ENCODE measurements at regions not wholly inside any gene's neighbourhood (a gene's known extent, or its start where the extent isn't known, plus 50 kb on each side); places are given as distances from the start of the nearest gene placed in this dataset.
"Not testable (repeated sequence)": the region's sequence is repeated elsewhere in the genome, so short reads cannot be mapped to it uniquely, and the experiment has no call there.

DNA sequence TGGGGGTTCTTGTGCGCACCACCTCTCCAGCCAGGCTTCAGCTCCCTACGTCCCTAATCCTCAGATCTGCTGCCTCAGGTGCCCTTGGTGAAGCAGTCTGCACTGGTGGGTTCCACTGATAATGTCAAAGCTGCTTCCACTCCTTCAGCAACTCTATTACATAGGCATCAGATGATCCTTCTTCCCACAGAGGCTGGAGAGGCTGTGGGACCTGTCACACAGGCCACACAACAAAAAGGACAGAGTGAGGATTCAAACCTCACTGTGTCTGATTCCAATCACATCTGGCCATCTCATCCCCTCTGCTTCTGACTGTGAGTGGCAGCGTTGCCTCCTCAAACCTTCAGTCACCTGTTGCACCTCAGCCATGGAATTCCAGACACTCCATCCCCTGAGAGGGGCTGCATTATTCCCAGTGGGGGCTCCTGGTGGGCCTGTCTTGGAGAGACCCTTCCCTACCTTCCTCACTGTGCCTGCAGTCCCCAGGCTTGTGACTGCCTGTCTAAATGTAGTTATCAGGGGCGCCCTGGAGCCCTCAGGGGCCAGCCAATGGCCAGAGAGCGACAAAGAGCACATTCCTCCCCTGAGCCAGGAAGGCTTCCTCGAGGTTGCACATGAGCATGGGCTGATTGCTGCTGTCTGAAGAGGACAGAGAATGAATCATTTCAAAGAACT, 211.4 kb upstream of the ECI2 start:
- DNase-seq: no peak

DNA sequence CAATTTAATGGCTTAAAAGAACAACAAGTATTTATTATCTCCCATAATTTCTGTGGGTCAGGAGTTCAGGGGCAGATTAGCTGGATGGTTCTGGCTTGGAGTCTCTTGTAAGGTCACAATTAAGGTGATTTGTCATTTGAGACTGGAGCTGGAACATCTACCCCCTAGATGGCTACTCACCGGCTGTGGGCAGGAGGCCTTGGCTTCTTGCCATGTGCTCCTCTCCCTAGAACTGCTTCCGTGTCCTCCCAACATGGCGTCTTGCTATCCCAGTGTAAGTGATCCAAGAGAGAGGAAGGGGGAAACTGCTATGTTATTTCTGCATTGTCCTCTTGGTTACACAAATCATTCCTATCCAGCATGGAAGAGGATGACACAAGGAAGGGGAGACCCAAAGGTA, 210.2 kb upstream of the ECI2 start:
- no peak for DNase-seq

DNA sequence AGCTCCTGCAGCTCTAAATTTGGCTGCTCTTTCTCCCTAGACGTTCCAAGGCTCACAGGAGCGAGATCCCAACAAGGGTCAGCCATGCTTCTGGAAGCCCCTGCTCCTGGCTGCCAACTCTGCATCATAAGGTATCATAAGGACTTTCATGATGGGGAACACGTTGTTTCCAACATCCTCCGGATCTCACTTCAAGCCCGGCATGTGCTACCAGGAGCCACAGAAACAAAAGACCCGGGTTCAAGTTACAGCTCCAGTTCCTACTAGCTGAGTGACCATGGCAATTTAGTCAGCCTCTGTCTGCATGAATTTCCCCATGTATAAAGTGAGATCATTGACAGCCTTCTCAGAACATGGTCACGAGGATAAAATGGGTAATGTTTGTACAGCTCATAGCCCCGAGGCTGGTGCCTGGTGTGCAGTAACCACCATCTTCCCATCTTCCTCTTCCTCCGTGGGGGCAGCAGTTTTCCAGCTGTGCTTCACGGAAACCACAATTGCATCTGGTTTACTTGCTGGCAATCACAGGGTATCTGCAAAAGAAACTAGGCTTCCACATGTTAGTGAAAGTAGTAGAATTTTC, 209.0 kb upstream of the ECI2 start:
- no peak for DNase-seq

DNA sequence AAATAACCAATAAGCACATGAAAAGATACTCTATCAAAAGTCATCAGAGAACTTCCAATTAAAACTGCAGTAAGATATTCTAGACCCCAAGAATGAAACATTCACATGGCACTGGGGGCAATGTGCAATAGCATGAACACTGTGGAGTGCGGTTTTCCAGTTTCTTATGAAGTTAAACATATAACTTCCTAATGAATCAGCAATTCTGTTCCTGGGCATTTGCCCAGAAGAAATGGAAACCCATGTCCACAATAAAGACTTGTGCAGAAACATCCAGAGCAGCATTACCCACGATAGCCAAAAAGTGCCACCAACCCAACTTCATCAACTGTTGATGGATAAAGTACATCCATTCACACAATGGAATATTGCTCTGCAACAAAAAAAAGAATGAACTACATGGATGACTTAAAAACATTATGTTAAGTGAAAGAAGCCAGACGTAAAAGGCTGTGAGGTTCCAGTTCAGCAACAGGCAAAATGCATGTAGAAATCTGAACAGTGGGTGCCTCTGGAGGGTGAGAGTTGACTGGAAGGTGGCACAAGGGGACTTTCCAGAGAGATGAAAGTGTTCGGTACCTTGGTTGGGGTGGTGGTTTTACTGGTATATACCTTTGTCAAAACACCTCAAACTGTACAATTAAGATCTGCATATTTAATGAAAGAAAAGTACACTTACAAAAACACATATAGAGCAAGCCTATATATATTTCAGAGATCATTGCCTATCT, 207.2 kb upstream of the ECI2 start:
- no peak for DNase-seq

DNA sequence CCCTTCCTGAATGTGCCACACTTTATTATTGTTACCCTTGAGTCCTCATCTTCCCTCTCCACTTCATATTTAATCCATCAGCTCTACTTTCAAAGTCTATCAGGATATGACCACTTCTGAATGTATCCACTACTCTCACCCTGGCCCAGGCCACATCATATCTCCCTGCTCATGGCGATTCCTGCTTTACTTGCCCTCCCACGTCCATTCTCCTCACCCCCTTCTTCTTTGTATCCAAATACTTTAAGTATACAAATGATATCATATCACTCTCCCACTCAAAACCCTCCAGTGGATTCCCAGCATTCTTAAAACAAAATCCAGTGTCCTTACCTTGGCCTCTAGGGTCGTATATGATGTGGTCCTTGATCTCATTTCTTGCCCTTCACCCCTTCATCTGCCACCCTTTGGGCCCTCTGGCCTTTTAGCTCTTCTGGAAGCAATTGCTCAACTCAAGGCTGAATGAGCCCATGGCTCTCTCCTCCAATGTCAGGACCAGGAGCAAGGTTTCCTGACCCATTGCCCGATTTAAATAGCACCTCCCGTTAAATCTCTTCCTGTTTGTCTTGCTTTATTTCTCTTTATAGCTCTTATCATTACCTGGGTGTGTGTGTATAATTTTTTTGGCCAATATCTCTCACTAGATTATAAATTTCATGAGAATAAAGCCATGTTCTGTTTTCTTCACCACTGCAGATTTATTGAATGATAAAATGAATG, 205.9 kb upstream of the ECI2 start:
- no peak for DNase-seq

DNA sequence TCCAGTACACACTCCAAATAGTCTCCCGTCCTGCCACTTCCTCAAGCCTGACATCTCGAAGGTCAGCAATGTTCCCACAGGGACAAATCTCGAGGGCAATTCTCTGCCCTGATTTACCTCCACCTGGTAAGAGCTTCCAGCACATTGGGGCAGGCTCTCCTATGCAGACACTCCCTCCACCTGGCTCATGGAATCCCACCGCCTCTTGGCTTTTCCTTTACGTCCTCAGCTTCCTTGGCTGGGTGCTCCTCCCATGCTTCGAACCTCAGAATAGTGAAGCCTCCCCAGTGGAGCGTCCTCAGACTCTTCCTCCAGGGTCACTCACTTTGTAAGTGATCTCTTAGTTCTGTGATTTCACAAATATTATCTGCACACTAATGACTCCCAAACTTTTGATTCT, 205.2 kb upstream of the ECI2 start:
- no peak for DNase-seq

DNA sequence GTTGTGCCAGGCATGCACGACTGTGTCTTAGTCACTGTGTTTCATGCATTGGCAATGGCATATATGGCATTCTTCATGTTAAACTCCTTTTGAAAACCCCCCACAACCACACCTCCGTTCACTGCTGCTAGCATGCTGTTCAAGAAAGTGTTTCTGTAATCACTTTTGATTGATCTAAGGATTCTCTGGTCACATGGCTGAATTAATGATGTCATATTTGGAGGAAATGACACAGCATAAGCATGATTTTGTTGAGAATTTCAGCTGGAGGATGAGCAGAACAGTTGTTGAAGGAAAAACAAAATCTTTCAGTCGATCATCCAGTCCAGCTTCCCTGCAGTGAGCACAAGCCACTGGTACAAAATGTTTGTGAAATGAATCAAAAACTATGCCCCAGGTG, 203.5 kb upstream of the ECI2 start:
- no peak for DNase-seq

DNA sequence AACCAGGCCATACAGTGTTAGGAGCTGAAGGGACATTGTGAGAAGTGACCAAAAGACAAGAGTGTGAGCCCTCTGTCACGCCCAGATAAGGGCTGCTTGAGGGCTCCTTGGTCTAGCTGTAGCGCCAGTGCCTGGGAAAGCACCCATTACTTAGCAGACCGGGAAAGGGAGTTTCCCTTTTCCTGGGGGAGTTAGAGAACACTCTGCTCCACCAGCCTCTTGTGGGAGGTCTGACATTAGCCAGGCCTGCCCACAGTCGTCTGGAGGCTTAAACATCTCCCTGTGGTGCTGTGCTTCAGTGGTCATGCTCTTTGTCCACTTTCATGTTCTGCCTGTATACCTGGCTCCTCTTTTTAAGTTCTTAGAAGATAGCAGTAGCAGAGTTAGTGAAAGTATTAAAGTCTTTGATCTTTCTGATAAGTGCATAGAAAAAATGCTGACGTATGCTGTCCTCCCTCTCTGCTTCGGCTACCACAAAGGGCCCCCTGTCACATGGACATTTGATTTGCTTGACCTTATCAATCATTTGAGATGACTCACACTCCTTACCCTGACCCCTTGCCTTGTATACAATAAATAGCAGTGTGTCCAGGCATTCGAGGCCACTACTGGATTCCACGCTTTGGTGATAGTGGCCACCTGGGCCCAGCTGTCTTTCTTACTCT, 201.5 kb upstream of the ECI2 start:
- no peak for DNase-seq

DNA sequence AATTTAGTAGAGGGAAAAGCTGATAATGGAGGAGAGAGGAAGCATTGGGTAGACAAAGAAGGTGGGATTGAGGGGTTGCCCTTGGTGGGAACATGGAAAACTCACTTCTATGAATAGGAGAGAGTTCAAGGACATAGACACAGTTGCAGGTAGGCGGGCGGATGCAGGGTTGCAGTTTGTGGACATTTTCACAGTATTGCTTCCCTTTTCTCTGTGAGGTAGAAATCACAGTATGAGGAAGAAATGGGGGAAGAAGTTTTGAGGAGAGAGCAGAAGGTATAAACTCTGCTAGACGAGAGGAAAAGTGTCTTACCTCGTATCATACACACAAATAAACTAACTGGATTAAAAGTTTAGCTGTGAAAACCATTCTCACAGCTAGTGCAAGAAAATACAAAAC, 200.7 kb upstream of the ECI2 start:
- no peak for DNase-seq

DNA sequence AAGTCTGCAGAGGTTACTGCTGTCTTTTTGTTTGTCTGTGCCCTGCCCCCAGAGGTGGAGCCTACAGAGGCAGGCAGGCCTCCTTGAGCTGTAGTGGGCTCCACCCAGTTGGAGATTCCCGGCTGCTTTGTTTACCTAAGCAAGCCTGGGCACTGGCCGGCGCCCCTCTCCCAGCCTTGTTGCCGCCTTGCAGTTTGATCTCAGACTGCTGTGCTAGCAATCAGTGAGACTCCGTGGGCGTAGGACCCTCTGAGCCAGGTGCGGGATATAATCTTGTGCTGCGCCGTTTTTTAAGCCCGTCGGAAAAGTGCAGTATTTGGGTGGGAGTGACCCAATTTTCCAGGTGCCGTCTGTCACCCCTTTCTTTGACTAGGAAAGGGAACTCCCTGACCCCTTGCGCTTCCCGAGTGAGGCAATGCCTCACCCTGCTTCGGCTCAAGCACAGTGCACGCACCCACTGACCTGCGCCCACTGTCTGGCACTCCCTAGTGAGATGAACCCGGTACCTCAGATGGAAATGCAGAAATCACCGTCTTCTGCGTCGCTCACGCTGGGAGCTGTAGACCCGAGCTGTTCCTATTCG, 198.9 kb upstream of the ECI2 start:
- DNase-seq: not testable (repeated sequence)

DNA sequence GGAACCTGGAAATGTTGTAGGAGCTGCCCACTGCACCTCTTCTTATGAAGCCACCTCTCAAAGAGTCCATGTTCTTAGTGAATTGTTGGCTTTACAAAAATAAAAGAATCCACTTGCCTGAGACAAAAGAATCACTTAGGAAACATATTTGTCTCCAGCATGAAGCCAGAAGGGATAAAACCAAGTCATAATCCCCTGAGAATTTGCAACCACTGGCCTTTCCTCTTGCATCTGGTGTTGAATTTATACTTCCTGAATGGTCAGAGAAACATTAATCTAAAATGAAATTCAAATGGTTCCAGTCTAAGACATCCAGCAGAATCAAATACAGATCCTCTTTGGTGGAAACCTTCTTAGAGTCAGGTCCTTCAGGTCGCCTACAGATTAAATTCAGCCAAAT, 192.5 kb upstream of the ECI2 start:
- DNase-seq: no peak

DNA sequence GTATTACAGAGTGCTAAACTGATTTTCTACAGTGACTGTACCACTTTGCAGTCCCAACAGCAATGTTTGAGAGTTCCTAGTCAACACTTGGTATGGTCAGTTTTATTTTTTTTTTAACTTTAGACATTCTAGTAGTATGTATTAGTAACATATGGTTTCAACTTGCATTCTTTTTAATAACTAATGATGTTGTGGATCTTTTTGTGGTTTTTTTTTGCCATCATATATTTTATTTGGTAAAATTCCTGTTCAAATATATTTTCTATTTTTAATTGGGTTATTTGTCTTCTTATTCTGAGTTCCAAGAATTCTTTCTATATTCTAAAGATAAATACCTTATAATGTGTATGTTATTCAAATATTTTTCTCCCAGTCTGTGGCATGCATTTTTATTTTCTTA, 189.4 kb upstream of the ECI2 start:
- DNase-seq: no peak

DNA sequence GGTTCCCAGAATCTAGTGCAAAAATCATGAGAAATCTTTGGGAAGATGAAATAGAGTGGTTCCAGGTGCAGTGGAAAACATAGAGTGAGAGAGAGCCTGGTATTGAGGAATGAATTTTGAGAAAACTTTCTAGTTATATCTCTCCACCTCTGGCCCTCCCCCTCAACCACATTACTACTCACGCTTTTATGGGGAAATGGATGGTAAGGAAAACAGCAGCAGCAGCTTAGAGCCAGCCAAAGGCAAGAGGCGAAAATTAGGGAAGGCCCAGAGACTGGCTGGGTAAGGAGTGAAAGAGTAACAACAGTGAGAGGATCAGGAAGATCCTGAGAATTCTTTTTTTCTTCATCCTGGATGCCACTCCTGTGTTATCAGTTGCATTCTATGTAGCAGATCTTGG, 187.9 kb upstream of the ECI2 start:
- DNase-seq: no peak

DNA sequence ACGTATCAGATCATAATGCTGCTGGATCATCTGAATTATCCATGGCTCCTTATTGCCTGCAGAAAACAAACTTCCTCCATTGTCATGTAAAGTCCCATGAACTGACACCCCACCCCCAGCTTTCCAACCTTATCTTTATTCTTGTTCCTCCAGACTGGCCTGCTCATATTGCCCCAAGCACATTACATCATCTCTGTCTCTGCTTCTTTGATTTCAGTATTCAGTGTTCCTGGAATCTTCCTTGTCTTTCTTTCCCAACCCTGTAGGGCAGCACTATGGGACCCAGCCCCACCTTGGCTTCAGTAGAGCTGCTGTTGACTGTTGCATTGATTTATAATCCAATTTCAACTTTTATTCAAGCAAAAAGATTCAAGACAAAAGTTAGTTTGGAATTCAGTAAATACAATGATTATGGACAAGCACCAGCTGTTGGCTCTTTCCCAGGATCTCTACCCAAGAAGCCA, 187.5 kb upstream of the ECI2 start:
- no peak for DNase-seq

DNA sequence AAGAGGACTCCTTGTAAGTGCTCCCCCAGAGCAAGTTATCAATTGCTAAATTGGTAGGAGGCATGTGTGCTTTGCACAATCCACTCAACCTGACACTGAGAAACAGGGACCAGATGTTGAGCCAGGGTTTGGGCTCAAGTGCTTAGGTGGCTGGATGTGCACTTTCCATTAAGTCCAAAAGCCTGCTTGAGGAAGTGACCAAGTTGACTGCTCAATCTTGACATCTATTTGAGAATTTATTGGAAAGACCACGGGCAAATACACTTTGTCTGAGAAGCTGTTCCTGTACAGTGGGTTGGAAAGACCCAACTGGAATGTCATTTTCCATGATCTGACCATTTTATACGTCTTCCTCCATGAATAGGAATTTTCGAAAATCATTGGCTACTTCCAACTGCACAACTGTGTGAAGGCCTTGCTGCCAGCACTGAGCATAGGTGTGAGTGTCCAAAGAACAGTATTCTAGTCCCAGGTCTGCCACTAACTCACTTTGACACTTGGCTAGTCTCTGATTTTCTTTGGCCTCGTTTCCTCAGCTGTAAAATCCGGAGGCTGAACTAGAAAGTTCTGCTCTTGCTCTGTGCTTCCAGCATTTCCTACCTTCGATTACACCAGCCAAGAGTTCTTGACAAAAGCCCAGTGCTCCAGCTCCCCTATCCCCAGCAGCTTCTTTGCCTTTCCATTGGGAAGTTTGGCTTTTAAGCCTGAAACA, 186.9 kb upstream of the ECI2 start:
- DNase-seq: no peak

DNA sequence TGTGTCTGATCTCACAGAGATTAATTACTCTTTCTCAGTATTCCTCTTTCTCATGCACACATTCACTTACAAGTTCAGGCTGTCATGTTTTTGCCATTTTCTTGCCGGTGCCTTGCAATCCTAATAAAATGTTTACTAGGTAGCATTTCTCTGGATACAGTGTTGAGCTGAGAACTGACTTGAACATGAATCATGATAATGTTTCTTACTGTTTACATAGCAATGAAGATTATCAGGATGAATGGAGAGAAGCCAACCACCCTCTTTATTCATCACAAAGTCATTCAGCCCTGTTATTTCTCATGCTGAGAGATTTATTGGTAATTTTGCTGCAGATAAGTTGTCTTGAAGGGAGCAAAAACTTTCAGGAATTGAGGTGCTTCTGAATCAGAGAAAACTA, 185.5 kb upstream of the ECI2 start:
- no peak for DNase-seq

DNA sequence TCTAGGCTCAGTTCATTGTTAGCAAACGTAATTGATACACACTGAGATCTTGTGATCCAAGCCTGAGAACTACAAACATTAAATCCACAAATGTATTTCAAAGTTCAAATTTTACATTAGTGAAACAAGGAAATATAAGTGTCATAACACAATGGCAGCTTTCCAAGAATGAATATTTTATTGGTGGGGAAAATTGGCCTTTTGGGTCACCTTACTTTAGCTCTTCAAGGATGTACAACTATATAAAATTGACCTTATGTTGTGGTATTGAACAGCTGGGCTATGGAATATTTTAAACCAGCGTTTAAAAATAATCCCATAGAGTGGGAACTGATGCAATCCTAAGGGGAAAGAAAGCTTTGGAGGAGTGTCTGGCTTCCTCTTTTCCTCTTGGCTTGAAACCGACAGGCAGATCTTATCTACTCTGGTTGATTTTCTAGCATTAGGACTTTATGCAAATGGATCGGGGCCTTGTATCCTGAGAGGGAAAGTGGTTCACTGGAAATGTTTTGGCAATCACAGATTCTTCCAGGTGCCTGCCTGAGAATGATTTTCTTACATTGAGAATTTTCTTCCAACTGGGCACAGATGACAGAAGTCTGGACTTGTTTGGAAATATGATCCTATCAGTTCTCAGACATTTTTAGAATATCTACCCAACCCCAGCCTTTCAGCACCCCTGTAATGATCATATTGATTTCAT, 184.8 kb upstream of the ECI2 start:
- no peak for DNase-seq

DNA sequence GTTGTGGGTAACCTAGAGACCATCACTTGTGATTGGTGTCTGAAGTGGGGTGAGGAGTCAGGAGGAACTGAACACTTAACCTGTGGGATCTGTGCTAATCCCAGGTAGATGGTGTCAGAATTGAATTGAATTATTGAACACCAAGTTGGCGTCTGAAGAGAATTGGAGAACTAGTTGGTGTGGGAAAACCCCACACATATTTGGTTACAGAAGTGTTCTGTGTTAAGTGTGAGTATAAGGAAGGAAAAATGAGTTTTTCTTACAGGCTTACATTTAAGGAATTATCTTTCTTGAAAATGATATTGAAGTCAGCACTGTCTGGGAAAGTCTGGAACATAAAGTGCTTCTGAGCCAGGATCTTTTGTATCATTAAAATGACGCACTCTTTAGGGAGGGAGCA, 182.9 kb upstream of the ECI2 start:
- no peak for DNase-seq

DNA sequence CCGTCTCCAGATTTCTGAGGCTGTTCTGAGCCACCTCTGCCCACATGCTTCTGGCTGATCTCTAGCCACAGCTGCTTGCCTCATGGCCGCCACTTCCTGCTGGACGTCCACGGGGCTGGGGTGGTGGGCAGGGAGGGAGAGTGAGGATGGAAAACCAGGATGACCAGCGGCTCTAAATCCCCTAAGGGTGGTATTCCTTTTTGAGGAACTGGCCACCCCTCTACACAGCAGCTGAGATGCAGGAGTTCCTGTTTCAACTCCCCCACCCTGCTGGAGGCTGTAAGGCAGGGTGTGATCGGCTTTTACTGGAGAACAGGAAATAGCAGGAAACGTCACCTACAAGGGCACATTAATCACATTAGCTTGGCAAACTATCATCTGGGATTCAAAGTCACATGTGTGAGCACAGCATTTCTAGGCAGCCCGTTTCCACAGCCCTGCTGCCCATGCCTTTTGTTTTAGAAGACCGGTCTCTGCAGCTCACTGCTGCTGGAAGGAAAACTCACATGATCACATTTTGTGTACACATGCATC, 181.6 kb upstream of the ECI2 start:
- peak; percentile 7 for DNase-seq

DNA sequence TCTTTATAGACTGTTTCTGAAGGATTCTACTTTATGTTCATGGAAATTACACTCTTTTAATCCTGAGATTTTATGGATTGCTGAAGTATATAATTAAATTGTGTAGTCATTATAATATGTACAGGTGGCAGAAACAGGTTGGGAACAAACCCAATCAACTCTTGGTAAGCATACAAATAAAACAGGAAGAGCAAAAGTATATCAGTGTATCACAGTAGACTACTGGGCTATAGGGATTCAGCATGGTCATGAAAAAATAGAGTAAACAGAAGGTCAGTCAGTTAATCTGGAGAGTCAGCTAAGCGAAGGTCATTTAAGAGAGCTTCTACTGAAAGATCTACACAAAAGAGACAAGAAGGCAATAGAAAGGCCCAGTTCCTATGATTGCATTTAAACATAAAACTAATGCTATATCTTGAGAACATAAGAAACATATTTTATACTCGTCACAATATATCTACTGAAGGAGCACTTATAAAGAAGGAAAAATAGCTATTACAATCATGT, 178.9 kb upstream of the ECI2 start:
- no peak for DNase-seq

Measured in CD4-positive, alpha-beta T cell treated with Interleukin-17A for 1 hour (primary cell).